ENCODE measurements at regions not wholly inside any gene's neighbourhood (a gene's known extent, or its start where the extent isn't known, plus 50 kb on each side); places are given as distances from the start of the nearest gene placed in this dataset.

DNA sequence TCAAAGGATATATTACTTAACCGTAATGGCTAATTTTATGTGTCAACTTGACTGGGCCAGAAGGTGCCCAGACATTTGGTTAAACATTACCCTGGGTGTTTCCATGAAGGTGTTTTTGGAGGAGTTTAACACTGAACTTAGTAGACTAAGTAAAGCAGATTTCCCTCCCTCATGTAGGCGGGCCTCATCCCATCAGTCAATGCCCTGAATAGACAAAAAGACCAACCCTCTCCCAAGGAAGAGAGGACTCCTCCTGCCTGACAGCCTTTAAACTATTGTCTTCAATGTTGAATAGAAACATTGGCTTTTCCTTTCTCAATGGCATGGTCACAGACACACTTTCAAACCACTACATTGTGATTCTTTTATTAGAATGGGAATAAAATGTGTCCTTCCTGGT, 121.9 kb downstream of the SETD4 start:
- no peak for ATAC-seq (ENCODE audit: low FRiP score)
- TF ChIP-seq, protein P1, sequence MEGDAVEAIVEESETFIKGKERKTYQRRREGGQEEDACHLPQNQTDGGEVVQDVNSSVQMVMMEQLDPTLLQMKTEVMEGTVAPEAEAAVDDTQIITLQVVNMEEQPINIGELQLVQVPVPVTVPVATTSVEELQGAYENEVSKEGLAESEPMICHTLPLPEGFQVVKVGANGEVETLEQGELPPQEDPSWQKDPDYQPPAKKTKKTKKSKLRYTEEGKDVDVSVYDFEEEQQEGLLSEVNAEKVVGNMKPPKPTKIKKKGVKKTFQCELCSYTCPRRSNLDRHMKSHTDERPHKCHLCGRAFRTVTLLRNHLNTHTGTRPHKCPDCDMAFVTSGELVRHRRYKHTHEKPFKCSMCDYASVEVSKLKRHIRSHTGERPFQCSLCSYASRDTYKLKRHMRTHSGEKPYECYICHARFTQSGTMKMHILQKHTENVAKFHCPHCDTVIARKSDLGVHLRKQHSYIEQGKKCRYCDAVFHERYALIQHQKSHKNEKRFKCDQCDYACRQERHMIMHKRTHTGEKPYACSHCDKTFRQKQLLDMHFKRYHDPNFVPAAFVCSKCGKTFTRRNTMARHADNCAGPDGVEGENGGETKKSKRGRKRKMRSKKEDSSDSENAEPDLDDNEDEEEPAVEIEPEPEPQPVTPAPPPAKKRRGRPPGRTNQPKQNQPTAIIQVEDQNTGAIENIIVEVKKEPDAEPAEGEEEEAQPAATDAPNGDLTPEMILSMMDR (IDR thresholded peaks at IDR 0.05): no peak
- no peak for DNase-seq (ENCODE audit: low spot score)

DNA sequence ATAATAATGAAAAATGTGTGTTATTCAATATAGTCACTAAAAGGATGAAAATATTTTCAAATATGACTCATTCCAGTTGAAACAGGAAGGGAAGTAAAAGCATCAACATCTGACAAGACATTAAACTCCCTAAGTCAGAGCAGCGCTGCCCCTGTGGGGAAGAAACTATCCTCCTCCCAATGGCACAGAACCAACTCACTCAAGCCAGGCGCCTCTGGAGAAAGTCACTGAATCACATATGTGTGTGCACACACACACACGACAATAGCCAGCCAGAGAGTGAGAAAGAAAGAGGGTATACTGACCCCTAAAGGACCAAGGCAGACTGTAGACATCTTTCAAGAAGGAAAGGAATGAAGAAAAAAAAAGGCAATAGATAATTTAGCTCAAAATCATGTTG, 126.9 kb downstream of the SETD4 start:
- TF ChIP-seq, protein P1 (IDR thresholded peaks at IDR 0.05): no peak
- DNase-seq (ENCODE audit: low spot score) (no peak), ATAC-seq (ENCODE audit: low FRiP score) (peak; percentile 69)

DNA sequence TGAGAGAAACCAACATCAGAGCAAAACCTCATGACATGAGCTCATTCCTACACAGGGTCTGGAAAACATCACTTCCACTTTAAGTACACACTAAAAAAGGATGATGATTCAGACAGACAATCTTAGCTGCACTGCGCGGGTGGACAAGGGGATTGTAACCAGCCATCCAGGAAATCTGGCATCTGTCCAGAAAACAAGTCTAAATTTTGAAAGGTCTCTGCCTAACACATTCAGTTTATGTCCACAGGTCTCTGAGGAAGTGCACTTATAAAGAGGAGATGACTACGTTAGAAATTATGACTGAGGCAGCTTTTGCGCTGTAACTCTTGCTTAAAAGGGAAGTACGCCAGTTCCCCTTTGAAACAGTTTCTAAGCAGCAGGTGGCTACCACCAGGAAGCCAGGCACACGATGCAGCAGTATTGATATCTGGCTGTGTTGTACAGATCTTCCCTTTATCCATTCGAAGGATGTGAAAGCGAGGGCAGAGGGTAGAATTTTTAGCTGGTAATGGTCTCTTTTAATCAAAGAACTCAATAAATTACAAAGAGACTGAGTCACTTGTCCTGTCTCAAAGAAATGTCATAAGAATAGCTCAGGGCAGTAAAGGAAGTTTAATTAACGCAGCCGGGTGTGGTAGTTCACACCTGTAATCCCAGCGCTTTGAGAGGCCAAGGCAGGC, 128.0 kb downstream of the SETD4 start:
- ATAC-seq (ENCODE audit: low FRiP score): peak; percentile 80
- TF ChIP-seq, protein P1 (IDR thresholded peaks at IDR 0.05): no peak
- DNase-seq (ENCODE audit: low spot score): no peak

DNA sequence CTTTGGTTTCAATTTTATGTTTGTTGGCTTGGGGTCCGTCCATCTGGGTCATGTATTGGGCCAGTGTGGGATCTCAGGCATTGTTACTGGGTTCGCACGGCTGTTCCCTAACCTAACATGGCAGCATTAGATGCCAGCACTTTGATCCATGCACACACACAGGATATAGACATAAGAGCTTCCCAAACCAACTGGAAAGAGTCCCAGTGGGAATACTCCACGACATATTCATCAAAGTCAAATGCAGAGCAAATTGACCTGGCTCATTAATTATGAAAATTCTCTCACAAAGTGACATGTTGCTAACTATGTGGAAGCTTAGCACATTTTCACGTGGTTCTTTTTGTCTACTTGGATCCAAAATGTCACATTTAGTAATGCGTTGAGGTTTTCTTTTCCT, 130.4 kb downstream of the SETD4 start:
- DNase-seq (ENCODE audit: low spot score) (no peak), ATAC-seq (ENCODE audit: low FRiP score) (no peak)

DNA sequence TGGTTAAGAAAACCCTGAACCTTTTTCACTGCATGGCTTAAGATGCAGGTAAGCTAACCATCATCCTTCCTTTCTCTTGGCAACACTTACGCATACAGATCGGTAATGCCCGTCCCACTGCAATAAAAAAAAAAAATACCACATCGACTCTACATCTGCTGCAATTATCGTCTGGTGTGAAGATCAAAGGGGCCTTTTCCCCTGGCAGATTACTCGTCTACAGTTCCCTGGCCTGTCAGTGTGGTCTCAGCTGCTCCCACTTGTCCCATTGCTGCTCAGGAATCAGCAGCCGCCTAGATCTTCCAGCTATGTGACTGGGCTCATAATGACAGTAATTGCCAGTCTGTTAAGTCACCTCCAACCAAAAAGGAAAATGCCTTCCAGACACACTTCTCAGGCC, 133.1 kb downstream of the SETD4 start:
- DNase-seq (ENCODE audit: low spot score) (no peak), ATAC-seq (ENCODE audit: low FRiP score) (no peak)
- TF ChIP-seq, protein P1 (IDR thresholded peaks at IDR 0.05): no peak

More for the DNA sequence above, 130.4 kb downstream of the SETD4 start:
- TF ChIP-seq, protein P1 (IDR thresholded peaks at IDR 0.05): no peak

DNA sequence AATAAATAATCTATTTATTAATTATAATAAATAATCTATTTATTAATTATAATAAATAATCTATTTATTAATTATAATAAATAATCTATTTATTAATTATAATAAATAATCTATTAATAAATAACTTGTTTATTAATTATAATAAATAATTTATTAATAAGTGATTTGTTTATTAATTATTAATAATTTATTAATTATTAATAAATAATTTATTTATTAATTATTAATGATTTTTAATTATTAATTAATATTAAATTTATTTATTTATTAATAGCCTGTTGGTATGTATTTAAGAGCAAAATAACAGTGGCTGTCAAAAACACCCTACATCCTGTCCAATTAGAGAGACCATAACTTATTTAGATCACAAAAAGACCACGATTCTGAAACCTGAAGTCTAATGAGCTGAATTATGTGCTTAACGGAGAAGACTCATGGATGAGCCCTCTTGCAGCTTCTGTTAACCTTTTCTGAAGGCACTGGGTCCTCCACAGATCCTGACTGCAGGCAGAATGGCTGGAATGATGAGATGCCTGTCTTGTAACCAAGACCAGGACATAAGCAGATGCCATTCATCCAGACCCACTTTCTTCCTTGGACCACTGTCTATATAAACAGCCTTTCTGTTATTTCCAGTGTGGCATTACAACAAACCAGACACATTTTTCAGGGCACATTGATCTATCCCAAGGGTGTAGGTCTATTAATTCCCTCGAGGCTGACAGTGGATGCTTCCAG, 134.2 kb downstream of the SETD4 start:
- TF ChIP-seq, protein P1 (IDR thresholded peaks at IDR 0.05): no peak
- DNase-seq (ENCODE audit: low spot score) (no peak), ATAC-seq (ENCODE audit: low FRiP score) (no peak)

DNA sequence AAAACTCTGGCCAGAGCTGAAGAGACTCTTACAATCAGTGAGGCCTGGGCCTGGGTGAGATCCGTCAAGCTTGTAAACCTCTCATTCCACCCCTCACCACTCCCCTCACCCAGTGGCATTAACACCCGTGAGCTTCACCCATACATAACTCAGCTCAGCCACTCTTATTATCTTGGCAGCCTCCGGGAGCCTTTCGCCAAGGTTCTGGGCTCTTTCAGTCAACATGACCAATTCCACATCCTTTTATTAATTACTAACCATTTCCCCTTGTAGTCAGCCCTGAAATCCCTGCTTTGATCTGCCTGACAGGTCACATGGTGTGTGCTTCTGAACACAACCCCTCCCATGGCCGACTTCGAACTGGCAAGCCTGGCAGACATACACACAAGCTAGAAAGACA, 134.8 kb downstream of the SETD4 start:
- DNase-seq (ENCODE audit: low spot score): no peak

More for the DNA sequence above, 134.8 kb downstream of the SETD4 start:
- ATAC-seq (ENCODE audit: low FRiP score): peak; percentile 55
- TF ChIP-seq, protein P1 (IDR thresholded peaks at IDR 0.05): no peak
